HG02970 (cell line): ENCODE measurements at regions not wholly inside any gene's neighbourhood (a gene's known extent, or its start where the extent isn't known, plus 50 kb on each side); places are given as distances from the start of the nearest gene placed in this dataset.

ENCODE experiments used
- ATAC-seq: cut with Tn5 transposase; IDR thresholded peaks from one replicate; pipeline ENCODE4 v1.9.1; 2021; ENCODE audit warnings: mild to moderate bottlenecking, moderate library complexity, moderate number of reproducible peaks; ENCODE audit not compliant: unreplicated experiment, low FRiP score

DNA sequence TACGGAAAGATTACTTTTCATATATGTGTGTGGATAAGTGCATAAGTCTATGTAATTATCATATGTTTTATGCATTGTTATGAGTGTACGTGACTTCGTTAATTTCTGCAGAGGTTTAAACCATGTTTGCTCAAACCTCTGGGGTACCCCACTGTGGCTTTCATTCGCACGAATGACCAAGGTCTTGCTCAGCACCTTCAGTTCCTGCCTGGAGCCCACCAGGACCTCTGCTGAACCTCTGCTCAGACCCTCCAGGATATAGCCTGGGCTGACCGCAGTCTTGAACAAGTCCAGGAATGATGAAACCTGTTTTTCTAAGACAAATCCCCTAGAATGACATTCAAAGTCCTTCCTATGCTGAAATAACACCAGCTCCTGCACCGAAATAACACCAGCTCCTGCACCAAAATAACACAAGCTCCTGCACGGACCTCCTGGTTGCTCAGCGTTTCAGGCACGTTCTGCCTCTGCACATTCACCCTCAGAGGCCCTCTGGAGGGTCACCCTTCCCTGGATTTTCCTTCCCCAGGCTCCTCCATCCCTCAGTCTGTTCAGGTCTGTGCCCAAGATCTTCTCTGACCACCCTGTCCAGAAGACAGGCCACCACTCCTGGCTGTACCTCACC is 99.7 kb upstream of the BOD1 start:
- ATAC-seq = no peak

DNA sequence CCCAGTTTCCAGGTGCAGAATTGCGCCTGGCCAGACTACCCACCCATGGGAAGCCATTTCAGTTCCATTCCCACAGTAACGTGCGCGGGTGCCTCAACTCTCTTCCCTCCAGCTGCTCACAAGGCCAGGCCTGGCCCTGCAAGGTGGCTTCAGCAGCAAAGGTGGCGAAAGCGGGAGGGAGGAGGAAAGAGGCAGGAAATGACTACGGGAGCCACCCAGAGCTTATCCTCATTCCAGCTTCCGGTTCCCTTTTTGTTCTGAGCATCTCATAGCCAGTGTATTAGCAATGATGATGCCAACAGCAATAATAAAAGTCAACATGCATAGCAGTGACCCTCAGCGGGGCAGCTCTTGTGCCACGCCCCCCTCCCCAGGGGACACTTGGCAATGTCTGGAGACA is 101.5 kb upstream of the BOD1 start:
- ATAC-seq = no peak

DNA sequence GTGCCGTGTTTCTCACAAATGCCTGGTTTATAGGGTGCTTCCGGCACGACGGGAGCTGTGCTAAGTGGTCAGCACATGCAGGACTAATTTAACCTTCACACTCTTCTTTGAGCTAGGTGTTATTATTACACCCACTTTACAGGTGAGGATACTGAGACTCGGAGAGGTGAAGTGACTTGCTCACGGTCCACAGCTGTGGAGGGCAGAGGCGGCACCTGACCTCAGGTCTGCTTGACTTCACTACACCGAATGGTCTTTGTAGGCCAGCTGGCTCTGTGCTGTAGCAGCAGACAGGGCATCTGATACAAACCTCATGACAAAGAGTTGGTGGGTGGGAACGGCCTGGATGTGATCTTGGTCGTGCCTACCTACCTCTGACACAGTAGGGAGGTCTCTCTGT is 102.0 kb upstream of the BOD1 start:
- ATAC-seq = no peak

DNA sequence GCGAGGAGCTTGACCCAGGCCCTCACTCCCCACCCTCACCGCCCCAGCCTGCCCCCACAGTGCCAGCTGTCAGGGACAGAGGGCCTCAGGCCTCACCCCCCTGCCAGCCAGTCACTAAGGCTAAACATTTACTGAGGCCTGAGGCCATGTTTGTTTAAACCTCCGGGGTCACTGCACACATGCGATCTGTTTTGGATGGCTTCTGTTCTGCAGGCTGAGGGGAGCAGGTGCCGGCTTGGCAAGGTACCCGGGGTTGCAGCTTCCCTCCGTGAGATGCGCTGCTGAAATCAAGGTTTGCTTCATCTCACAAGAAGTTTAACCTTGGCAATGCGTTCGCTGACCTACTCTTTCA is 103.3 kb upstream of the BOD1 start:
- ATAC-seq = no peak

DNA sequence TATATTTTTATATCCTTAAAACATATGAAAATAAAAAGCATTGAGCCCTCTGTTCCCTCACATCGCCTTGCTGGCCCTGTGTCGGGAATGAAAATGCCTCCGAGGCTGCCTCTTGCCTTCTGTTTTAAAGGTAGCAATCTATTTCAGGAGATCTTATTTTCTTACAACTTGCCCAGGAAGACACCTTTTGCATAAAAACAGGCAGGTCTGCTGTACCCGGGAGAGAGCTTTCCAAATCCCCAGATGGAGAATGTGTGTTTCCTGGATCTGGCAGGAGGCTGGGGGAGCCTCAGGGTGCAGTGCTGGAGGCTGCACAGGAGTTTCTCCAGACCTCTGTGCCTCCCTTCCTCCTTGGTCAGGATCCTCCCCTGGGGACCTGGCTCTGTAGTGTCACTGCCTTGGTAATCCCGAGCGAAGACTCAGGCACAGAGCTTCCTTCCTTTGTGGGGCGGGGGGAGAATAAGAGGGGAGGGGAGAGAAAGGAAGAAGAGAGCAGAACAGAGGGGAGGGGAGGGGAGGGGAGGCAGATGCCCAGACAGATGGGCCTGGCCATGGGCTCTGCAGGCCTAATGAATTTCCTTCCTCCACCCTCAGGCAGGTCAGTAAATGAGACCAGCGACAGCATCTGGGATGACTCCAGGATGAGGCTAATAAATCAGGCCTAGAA is 104.0 kb upstream of the BOD1 start:
- no peak for ATAC-seq

DNA sequence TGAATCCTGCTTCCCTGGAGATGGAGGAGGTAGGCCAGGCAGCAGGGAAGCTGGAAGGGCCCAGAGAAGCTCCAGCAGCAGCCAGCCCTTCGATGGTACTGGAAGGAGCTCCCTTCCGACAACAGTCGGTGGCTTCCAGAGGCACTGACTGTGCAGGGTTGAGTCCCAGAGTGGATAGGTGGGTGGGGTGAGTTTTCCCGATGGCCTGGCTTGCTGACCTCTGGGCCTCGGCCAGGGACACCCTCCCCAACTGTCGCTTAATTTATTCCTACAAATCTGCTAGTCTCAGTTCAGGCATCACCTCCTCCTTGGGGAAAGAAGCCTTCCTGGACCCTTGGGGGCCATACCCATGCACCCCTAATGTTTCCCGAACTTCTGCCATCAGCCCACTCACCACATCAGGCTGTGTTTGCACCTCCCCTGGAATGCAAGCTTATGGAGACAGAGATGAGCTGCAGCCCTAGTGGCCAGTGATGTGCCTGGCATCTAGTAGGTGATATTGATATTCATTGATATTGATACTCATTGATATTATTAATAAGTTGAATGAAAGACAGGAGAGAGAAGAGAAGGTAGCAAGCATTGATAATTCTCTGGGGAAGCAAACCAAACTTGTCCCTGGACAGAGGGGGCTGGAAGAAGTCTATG is 104.6 kb upstream of the BOD1 start:
- no peak for ATAC-seq

DNA sequence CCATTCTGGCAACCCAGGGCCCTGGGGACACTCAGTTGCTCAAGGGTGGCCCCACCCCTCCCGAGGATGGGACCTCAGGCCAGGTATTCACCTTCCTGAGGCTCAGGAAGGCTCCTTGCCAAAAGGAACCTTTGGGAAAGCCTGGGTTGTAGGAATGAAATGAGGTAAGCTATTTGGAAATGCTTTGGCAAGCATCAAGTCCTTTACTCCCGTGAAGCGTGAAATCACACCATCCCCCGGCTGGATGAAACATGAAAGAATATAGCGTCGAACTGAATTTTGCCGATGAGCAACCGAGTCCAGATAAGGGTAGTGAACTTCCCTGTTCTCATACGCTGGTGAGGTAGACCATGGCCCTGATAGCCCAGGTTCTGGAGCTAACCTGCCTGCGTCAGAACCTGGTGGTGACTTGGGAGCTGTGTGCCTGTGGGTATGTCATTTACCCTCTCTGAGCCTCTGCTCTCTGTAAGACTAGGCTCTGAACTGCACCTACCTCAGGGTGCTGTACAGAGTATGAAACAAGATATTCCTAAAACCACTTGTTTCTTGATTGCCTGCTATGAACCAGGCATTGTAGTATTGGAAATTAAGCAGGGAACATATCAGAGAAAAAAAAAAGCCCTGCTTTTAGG is 105.3 kb upstream of the BOD1 start:
- ATAC-seq = no peak

DNA sequence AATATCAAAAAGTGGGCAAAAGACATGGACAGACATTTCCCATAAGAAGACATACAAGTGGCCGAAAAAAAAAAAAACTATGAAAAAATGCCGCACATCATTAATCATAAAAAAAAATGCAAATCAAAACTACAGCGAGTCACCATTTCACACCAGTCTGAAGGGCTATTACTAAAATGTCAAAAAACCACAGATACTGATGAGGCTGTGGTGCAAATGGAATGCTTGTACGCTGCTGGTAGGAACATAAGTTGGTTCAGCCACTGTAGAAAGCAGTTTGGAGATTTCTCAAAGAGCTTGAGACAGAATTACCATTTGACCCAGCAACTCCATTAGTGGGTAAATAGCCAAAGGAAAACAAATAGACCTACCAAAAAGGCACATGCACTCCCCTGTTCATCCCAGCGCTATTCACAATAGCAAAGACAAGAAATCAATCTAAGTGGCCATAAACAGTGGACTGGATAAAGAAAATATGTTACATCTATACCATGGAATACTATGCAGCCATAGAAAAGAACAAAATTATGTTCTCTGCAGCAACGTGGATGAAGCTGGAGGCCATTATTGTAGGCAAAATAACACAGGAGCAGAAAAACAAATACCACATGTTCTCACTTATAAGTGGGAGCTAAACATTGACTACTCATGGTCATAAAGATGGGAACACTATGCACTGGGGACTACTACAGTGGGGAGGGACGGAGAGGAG is 110.6 kb upstream of the BOD1 start:
- no peak for ATAC-seq

DNA sequence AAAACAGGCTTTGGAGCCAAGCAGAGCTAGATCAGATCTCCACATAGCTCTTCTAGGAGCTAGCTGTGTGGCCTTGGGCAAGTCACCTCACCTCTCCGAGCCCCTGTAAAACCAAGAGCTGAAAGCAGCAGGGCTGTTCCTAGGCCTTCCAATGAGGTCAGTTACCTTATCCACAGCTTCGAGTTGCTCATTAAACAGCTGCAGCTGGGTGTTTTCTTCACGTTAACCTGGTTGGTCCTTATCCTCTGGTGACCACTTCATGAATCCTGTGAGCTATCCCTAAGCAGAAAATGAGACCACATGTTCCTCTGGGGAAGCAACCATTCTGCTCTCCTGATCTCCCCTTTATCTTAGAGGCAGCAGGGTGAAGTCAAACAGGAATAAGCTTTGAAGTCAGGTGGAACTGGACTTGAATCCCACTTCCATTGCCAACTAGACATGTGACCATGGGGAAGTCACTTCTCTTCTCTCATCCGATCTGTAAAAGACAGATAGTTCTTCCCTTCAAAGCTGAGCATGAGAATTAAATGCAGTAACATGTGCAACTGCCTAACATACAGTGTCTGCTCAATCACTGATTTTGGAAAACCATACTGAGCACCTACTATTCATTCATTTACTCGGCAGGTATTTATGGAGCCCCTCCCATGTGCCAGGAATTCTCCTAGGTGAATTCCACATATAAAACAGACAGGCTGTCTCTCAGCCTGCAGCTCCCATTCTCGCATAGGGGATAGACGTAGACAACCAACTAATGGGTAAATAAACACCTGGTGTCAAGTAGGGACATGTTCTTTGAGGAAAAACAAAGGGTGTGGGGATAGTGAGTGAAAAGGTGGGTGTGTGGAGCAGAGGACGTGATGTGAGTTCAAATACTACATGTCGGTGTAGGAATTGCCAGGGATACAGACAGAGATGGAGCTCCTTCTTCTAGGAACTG is 111.7 kb upstream of the BOD1 start:
- ATAC-seq = no peak

DNA sequence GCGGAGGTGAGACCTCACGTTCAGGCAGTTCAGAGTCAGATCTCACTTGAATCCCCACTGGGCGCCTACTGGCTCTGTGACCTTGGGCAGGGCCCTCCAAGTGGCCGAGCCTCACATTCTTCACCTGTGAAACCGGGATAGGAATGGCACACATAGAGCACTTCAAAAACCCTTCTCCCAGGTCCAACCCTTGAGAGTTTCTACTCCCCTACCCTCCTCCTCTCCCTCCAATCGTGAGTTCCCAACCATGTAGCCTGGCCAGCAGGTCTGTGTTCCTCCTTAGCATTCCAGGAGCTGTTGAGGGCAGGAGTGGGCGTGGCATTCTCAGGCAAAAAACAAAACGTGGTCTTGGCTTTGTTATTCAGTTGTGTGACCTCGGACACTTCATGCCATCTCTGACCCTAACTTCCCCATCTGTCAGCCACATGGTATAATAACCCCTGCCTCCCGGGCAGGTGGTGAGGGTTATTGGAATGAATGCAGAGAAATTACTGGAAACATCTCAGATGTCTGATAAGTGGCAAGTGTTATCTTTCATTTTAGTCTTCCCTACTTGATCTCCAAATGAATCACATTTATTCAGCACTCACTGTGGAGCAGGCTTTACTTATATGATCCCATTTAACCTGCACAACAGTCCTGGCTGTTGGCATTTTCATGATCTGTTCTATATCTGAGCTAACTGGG is 112.8 kb upstream of the BOD1 start:
- ATAC-seq = no peak

DNA sequence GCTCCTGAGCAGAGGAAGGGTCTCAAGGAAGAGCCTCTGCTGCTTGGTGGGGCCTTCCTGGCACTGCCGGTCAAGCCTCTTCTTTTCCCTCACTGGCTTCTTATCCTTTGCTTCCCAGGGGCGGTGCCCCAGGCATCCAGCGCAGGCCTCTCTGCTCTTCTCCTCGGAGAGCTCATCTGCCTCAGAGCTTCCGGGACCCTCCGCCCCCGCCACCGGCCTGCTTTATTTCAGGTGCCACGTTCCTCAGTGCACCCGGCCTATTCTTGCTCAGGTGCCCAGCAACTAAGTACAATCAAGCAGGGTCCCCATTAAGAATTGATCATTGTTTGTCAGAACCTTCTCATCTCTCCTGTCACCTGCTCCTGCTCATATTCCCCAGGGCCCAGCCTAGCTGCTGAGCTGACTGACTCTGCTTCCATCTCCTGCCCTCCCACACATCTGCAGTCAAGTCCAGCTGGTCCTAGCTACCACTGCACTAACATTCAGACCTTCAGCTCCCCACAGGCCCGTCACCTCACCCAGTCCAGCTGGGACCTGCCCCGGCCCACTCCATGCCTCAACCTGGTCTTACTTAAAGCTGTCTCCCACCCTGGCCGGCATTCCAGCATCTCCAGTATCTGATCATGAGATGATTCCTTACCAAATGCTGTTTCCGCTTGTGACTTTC is 114.3 kb upstream of the BOD1 start:
- no peak for ATAC-seq

DNA sequence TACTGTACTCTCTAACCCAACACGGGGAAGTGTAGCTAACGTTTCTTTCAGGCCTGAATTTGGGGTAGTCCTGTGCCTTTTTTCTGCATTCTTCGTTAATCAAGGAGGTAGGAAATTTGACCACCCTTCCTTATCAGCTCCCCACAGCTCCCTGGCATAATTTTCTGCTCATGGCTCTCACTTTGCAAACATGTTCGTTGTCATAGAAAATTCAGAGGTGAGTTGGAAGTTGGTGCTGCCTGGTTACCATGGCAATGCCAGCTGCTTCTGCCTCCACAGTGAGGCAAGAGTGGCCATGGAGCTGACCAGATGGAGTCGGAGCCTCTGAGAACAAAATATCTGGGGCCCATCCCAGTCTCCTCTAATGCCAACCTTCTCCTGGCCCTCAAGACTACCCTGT is 116.6 kb upstream of the BOD1 start:
- no peak for ATAC-seq

DNA sequence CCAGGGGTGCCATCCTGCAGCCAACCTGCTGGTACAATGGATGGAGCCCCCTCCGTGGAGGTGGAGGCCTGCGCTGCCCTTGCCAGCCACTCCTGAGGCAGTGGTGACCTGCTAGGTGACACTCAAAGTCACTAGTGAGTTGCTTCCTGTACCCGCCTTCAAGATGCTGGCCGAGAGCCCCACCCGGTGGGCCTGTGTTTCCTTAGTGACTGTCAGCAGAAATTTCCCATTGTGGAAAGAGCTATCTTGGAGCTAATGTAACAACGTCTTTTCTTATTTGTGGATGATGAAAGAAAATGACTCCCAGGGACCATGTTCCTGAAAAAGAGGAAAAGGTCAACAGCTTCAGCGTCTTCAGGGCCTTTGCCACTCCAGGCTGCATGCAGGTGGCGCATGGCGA is 117.0 kb upstream of the BOD1 start:
- no peak for ATAC-seq

DNA sequence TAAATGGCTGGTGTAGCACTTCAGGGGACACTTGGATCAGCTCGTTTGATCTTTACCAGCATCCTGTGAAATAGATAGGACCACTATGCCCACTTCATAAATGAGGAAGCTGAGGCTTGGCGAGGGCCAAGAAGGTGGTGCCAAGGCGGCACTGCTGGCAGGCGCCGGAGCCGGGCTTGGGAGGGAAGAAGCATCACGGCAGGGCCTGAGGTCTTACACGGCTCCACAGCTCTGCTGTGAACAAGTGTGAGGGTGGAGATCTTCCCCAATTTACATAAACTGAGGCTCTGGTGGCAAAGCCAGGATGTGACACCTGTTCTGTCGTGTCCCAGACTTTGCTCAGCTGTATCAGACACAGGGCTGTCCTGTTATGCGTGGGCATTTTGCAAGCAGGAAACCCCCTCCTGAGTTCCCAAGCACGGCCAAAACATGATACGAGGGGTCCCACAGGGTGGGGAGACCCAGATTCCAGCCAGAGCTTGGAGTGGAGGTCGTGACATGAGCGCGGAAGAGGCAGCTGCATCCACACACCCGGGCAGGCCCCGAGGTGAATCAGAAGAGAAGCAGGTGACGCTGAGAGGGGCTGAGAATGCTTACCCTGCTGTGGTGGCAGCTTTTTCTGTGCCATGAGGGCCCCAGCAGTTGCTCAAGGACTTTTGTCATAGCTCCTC is 117.5 kb upstream of the BOD1 start:
- ATAC-seq = no peak

DNA sequence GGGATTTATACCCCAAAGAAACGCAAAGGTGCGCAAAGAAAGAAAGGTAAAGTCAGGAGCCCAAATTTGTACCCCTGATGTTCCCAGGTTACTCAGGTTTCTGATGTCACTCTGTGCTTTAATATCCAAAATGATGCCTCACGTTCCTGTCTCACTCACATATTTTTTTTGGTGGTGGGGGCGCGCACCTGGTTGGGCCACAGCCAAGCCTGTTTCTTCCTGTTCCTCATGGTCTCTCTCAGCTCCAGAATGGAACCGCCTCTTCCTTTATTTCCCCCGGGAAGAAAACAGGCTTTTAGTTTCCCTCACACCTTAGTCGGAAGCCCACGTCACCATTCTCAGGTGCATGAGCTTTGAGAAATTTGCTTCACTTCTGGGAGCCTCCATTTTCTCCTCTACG is 118.3 kb upstream of the BOD1 start:
- ATAC-seq = no peak

DNA sequence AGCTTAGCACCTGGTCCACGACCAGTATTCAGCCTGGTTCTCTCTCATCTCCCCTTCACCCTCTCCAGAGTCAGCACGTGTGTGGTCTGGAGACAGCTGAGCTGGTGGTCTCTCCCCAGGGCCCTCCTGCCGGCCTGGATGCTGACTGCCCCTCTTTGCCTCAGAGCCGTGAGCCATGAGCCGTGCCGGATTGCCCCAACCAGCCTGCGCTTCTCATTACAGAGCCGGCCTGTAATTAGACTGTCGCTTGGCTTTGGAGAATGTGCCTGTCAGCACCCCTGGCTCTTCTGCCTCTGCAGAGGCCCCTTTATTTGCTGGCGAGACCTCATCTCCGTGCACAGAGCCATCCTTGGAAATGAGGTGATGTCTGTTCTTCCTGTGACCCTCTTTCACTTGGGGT is 118.7 kb upstream of the BOD1 start:
- no peak for ATAC-seq

DNA sequence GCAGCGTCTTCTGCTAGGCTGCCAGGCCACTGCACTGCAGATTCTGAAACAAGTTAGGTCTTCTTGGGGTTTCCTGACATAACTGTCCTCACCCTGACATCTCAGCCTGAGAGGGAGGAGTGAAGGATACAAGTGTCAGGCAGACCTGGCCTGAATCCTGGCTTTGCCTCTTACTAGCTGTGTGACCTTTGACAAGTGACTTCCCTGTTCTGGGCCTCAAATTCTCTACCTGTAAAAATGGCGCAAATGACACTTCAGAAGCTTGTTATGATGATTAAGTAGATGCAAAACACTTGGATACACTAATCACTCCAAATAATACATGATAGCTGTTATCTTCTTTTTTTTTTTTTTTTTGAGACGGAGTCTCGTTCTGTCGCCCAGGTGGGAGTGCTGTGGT is 119.2 kb upstream of the BOD1 start:
- ATAC-seq = no peak

DNA sequence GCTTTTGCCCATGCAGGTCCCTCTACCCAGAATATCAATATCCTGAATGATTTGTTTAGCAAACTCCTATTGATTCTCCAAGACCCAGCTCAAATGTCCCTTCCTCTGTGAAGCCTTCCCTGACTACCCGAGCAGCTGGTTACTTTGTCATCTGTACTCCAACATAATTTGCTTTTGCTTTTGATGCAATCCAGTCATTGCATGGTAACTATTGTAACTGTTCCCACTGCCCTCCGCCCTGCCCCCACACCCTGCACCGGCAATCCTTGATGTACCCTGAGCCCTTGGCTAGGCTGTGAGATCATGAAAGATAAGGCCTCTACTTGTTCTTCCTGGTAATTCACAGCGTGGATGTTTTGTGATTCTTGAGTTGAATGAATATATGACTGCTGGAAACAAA is 119.9 kb upstream of the BOD1 start:
- no peak for ATAC-seq
